NT2/D1 (cell line): ENCODE measurements at regions not wholly inside any gene's neighbourhood (a gene's known extent, or its start where the extent isn't known, plus 50 kb on each side); places are given as distances from the start of the nearest gene placed in this dataset.

Experiments used
- DNase-seq: peaks from one replicate; pipeline ENCODE4 v3.0.0-alpha.2; 2011; ENCODE audit warnings: low read depth, low spot score
- H3K27me3 ChIP-seq: 2 replicates; pipeline ENCODE4 v1.6.0; 2011; ENCODE audit warnings: mild to moderate bottlenecking; ENCODE audit not compliant: insufficient read length, insufficient read depth
- H3K36me3 ChIP-seq: 2 replicates; pipeline ENCODE4 v1.6.1; 2011; ENCODE audit warnings: mild to moderate bottlenecking, low read length, mixed read lengths; ENCODE audit not compliant: insufficient read depth, insufficient read length
- H3K4me1 ChIP-seq: 2 replicates; pipeline ENCODE4 v1.5.1; 2011; ENCODE audit not compliant: insufficient read depth, insufficient read length
- H3K4me3 ChIP-seq: 2 replicates; pipeline ENCODE4 v1.5.1; 2011; ENCODE audit warnings: low read depth; ENCODE audit not compliant: insufficient read length
- H3K9ac ChIP-seq: 2 replicates; pipeline ENCODE4 v1.6.0; 2011; ENCODE audit warnings: low read depth; ENCODE audit not compliant: insufficient read length
- H3K9me3 ChIP-seq: 2 replicates; pipeline ENCODE4 v1.5.1; 2011; ENCODE audit warnings: mild to moderate bottlenecking, low read length; ENCODE audit not compliant: insufficient read depth
- SUZ12 ChIP-seq: IDR thresholded peaks from 2 replicates; pipeline ENCODE4 v1.6.1; 2011; ENCODE audit not compliant: insufficient read length, insufficient read depth; ENCODE audit errors: extremely low read depth
- YY1 ChIP-seq: IDR thresholded peaks from 2 replicates; pipeline ENCODE4 v1.6.1; 2011; ENCODE audit not compliant: insufficient read length, insufficient read depth
- ZNF274 ChIP-seq: IDR thresholded peaks from 2 replicates; pipeline ENCODE4 v1.6.1; 2011; ENCODE audit warnings: mild to moderate bottlenecking, low read depth, low read length

DNA sequence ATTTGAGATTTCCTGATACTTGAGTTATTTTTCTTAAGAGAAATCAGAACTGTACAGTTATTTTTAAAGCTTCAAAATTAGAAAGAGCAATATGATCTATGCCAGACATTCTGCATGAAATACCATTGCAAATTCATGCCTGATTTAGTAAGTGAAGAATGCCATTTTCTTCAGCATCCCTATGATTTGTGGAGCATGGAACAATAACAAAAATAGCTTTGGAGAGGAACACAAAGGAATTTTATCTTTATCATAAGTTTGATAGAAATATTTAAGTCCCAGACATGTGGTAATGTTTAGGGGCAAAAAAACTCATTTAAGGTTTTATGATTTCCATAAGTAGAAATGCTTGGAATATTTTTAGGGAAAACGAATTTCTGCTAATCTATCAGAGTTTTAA lies 1863.4 kb downstream of the EFNA5 start:
- TF ChIP-seq ZNF274 (no peak), YY1 (no peak), SUZ12 (no peak)
- Histone ChIP-seq H3K9ac (no peak overlapping the region), H3K27me3 (no peaks in the 10 kb centered on the region), H3K4me1 (no peaks in the 10 kb centered on the region), H3K4me3 (no peak overlapping the region), H3K9me3 (peaks cover 13% of the 10 kb centered on the region; the same call in 1 of the 2 replicates), H3K36me3 (no peaks in the 10 kb centered on the region)
- DNase-seq: no peak

DNA sequence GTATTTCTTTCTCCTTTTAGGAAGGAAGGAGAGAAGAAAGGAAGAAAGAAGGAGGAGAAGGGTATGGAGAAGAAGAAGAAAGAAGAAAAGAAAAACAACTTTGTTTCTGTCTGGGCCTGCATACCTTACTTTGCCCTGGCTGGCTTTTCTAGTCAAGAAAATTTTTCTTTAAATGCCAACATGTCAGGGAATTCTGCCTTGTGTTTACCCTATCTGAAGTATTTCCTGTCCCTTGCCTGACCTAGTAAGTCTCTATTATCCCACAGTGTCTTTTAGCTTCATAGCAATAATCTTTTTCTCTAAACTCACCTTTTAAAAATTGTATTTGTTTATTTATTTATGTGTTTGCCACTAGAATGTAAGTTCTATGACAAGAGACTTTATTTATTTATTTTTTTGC lies 1864.1 kb downstream of the EFNA5 start:
- Histone ChIP-seq H3K9ac (no peak overlapping the region), H3K4me1 (no peaks in the 10 kb centered on the region), H3K27me3 (no peaks in the 10 kb centered on the region), H3K9me3 (peaks cover 13% of the 10 kb centered on the region; the same call in 1 of the 2 replicates), H3K36me3 (no peaks in the 10 kb centered on the region), H3K4me3 (no peak overlapping the region)
- TF ChIP-seq YY1 (no peak), SUZ12 (no peak), ZNF274 (no peak)
- no peak for DNase-seq

DNA sequence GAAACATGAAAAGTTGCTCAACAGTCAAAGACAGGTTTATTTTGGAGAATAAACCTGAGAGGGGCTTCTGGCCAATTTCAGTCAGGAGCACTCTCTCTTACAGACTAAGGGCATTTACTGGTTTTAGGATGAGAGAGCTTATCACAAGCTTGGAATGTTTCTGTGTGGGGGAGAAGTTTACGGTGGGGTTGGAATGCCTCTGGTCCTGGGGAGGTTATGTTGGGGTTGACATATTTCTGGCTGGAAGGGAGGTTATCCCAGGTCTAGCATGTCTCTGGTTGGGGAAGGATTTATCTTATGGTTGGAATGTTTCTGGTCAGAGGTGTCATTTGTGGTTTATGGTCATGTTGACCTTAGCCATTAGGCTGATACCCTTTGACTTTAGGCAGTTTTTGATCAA lies 1867.3 kb downstream of the EFNA5 start:
- DNase-seq: no peak
- no peak for TF ChIP-seq SUZ12
- no peak for TF ChIP-seq YY1
- TF ChIP-seq ZNF274: no peak
- Histone ChIP-seq H3K36me3 (no peaks in the 10 kb centered on the region), H3K4me1 (no peaks in the 10 kb centered on the region), H3K4me3 (no peak overlapping the region), H3K27me3 (no peaks in the 10 kb centered on the region), H3K9me3 (peaks cover 13% of the 10 kb centered on the region; the same call in 1 of the 2 replicates), H3K9ac (no peak overlapping the region)

DNA sequence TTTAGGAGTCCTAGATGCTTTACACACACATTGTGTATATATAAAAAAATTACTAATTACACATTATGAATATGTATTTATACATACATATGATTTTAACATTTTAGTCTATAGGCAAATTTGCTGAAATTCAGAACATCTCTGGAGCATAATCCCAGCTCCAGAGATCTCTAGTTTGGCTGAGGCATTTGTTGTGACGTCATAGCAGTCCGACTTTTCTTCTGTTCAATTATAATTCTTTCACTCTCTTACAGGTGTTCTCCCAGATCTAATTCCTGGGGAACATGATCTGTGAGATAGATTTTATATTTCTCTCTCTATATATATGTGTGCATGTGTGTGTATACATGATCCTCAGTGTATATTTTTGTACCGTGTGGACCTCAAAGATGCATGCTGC lies 1876.2 kb downstream of the EFNA5 start:
- H3K36me3 ChIP-seq: no peaks in the 10 kb centered on the region
- TF ChIP-seq SUZ12 (no peak), YY1 (no peak), ZNF274 (no peak)
- H3K9me3 ChIP-seq: no peaks in the 10 kb centered on the region
- no peaks in the 10 kb centered on the region for H3K4me1 ChIP-seq
- no peaks in the 10 kb centered on the region for H3K27me3 ChIP-seq
- H3K4me3 ChIP-seq: no peak overlapping the region
- no peak overlapping the region for H3K9ac ChIP-seq
- no peak for DNase-seq

DNA sequence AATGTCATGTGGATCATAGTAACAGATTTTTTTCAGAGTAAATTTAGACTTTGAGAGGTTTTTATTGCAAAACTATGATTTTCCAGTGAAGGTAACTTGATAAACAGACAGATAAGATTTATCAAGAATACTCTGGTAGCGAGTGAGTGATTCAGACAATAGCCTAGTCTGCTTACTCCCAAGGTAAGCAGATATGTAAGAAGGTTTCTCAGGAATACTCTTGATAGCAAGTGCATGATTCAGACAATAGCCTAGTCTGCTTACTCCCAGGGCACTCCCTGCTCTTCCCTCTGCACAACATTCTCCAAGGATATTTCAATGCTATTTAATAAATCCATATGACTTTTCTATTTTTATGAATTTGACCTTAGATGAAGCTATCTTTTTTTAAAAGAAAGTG lies 1881.5 kb downstream of the EFNA5 start:
- TF ChIP-seq YY1 (no peak), ZNF274 (no peak), SUZ12 (no peak)
- DNase-seq: no peak
- Histone ChIP-seq H3K9me3 (no peaks in the 10 kb centered on the region), H3K4me3 (no peak overlapping the region), H3K27me3 (no peaks in the 10 kb centered on the region), H3K9ac (no peak overlapping the region), H3K4me1 (no peaks in the 10 kb centered on the region), H3K36me3 (no peaks in the 10 kb centered on the region)

DNA sequence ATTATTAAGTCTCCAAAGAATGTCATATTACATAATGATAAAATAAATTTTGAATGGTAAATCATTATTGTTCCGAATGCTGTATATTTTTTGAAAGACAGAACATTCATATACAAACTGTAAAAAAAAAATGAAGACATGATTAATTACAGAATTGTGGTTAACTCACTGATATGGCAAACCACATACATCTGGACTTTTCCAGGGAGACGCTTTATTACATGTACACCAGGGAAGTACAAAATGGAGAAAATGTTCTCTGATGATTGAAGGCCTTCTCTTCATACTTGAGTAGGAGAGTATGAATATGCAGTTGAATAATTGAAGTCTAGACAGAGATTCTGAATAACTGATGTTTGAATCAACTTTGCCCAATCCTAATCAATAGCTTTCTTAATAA lies 1886.9 kb downstream of the EFNA5 start:
- no peaks in the 10 kb centered on the region for H3K36me3 ChIP-seq
- no peak overlapping the region for H3K4me3 ChIP-seq
- no peaks in the 10 kb centered on the region for H3K27me3 ChIP-seq
- DNase-seq: no peak
- H3K4me1 ChIP-seq: no peaks in the 10 kb centered on the region
- H3K9ac ChIP-seq: no peak overlapping the region
- H3K9me3 ChIP-seq: no peaks in the 10 kb centered on the region
- no peak for TF ChIP-seq ZNF274

DNA sequence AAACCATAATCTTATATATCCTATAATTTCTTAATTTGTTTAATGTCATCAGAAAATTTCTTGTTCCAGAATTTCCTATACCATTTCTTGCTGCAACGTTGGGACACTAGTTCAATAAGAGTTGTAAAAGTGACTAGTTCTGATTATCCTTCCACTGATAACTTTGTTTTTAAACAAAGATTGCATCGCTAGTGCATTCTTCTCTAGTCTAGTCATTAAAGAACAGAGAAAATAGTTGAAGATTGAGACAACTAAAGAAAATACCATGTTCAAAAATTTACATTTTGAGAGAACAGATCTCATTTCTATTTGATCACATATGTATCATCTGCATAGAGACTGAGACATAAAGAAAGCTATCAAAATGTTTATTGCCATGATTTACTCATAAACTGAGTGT lies 1888.2 kb downstream of the EFNA5 start:
- TF ChIP-seq ZNF274 (no peak), YY1 (no peak), SUZ12 (no peak)
- Histone ChIP-seq H3K9me3 (no peaks in the 10 kb centered on the region), H3K36me3 (no peaks in the 10 kb centered on the region), H3K4me3 (no peak overlapping the region), H3K27me3 (no peaks in the 10 kb centered on the region), H3K9ac (no peak overlapping the region), H3K4me1 (no peaks in the 10 kb centered on the region)
- no peak for DNase-seq

DNA sequence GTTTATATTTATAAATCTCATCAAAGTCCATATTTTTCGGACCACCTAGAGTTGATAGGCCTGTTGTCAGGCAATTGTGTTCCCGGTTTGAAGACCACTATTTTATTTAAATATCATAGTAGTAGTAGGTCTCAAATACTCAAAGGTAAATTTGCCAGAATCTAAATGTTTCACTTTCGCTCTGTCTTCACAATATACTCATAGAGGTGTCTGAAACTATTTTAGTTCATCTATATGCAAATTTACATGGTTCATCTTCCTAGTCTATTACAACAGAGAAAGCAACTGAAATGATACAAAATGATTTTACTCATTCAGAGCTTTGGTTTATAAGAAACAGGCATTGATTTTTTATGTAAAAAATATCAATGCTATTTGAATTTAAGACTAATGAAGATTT lies 1897.5 kb downstream of the EFNA5 start:
- TF ChIP-seq ZNF274 (no peak), SUZ12 (no peak), YY1 (no peak)
- Histone ChIP-seq H3K4me1 (no peaks in the 10 kb centered on the region), H3K4me3 (no peak overlapping the region), H3K27me3 (no peaks in the 10 kb centered on the region), H3K9ac (no peak overlapping the region), H3K36me3 (no peaks in the 10 kb centered on the region), H3K9me3 (no peaks in the 10 kb centered on the region)
- no peak for DNase-seq
